ENCODE measurements at regions not wholly inside any gene's neighbourhood (a gene's known extent, or its start where the extent isn't known, plus 50 kb on each side); places are given as distances from the start of the nearest gene placed in this dataset.

GRCh38 chr10:62631241-62631640 is 173.3 kb upstream of the ADO start:
- TF ChIP-seq EZH2 (IDR thresholded peaks at IDR 0.05; ENCODE audit: borderline replicate concordance, low read length): no peak
- no peak for TF ChIP-seq CTCF (IDR thresholded peaks at IDR 0.05; ENCODE audit: low read length)

Measured in OCI-LY1 (cell line).